H1 (cell line): ENCODE measurements at regions not wholly inside any gene's neighbourhood (a gene's known extent, or its start where the extent isn't known, plus 50 kb on each side); places are given as distances from the start of the nearest gene placed in this dataset.

Source experiments
- CTCF ChIA-PET: fragments of 300-600 bp; sonication (Branson Sonifier 250); formaldehyde crosslinking; loops from one replicate; lab custom pipeline; 2021; ENCODE audit not compliant: partially characterized antibody; lab: Charles Lee
- POLR2A ChIA-PET: fragments of 300-600 bp; sonication (Branson Sonifier 250); formaldehyde crosslinking; loops from one replicate; lab custom pipeline; 2021; ENCODE audit warnings: inconsistent platforms; ENCODE audit not compliant: partially characterized antibody; lab: Charles Lee
- DNase-seq, 2 experiments: peaks; one replicate each; pipeline versions ENCODE4 v3.0.0 to v3.0.0-alpha.2; 2010 to 2022; ENCODE audit warnings: low spot score in 2 of 2, low read depth in 1 of 2, mixed read lengths in 1 of 2
- FAIRE-seq: peaks from 2 replicates; lab custom pipeline; 2011; peaks lifted over from hg19 to GRCh38; lab: Jason Lieb, UNC
- H2AFZ ChIP-seq: 2 replicates; pipeline ENCODE4 v1.8.1; 2012; ENCODE audit warnings: low read length, inconsistent platforms
- H2AK5ac ChIP-seq: 2 replicates; pipeline ENCODE4 v1.6.1; 2013; ENCODE audit warnings: low read depth, low read length
- H2BK120ac ChIP-seq: replicated peaks from 2 replicates; pipeline ENCODE3; 2013; ENCODE audit warnings: low read depth, low read length, inconsistent platforms
- H2BK12ac ChIP-seq: 2 replicates; pipeline ENCODE4 v1.6.1; 2013; ENCODE audit warnings: low read depth, low read length
- H2BK15ac ChIP-seq: 2 replicates; pipeline ENCODE4 v1.6.1; 2013; ENCODE audit warnings: low read length
- H2BK20ac ChIP-seq: 2 replicates; pipeline ENCODE4 v1.6.1; 2013; ENCODE audit warnings: low read length
- H2BK5ac ChIP-seq: 2 replicates; pipeline ENCODE4 v1.6.1; 2013; ENCODE audit warnings: low read depth, low read length
- H3K14ac ChIP-seq: 2 replicates; pipeline ENCODE4 v1.6.1; 2013; ENCODE audit warnings: inconsistent platforms; ENCODE audit not compliant: insufficient read length
- H3K18ac ChIP-seq: 2 replicates; pipeline ENCODE4 v1.6.1; 2013; ENCODE audit warnings: low read length; ENCODE audit errors: extremely low read depth
- H3K23ac ChIP-seq: 2 replicates; pipeline ENCODE4 v1.6.1; 2013; ENCODE audit warnings: inconsistent platforms; ENCODE audit not compliant: insufficient read length
- H3K23me2 ChIP-seq: 2 replicates; pipeline ENCODE4 v1.6.1; 2013; ENCODE audit warnings: low read depth, low read length
- H3K27ac ChIP-seq: 2 replicates; pipeline ENCODE4 v1.6.1; 2011; ENCODE audit warnings: low read depth, low read length, inconsistent platforms
- H3K27me3 ChIP-seq, 4 experiments: replicated peaks in 1 of 4; 1 replicate in 1 of 4; 2 replicates in 3 of 4; pipeline versions ENCODE4 v1.6.1 to v1.8.1; 2011 to 2013; ENCODE audit warnings: low read length in 3 of 4, mild to moderate bottlenecking in 3 of 4, inconsistent platforms in 2 of 4, mixed read lengths in 2 of 4, moderate library complexity in 1 of 4; ENCODE audit not compliant: control insufficient read depth in 3 of 4, insufficient read depth in 3 of 4; ENCODE audit errors: extremely low read depth in 1 of 4
- H3K36me3 ChIP-seq, 4 experiments: 2 replicates each; pipeline versions ENCODE4 v1.6.1 to v1.8.1; 2011 to 2013; ENCODE audit warnings: mild to moderate bottlenecking in 4 of 4, low read length in 3 of 4, moderate library complexity in 2 of 4, control low read depth in 1 of 4, inconsistent platforms in 1 of 4; ENCODE audit not compliant: insufficient read depth in 4 of 4, control insufficient read depth in 2 of 4
- H3K4ac ChIP-seq: replicated peaks from 2 replicates; pipeline ENCODE3; 2013; ENCODE audit warnings: low read length, low read depth, mixed read lengths, inconsistent platforms; ENCODE audit not compliant: insufficient read length
- H3K4me1 ChIP-seq, 4 experiments: replicated peaks in 1 of 4; 1 replicate in 1 of 4; 2 replicates in 3 of 4; pipeline versions ENCODE4 v1.6.1 to v1.8.1; 2011 to 2013; ENCODE audit warnings: low read length in 3 of 4, inconsistent platforms in 2 of 4, mixed read lengths in 1 of 4; ENCODE audit not compliant: insufficient read depth in 4 of 4, control insufficient read depth in 3 of 4
- H3K4me2 ChIP-seq, 2 experiments: 2 replicates each; pipeline versions ENCODE4 v1.6.1 to v1.8.1; 2011 to 2013; ENCODE audit warnings: low read depth in 2 of 2, low read length in 2 of 2, control low read depth in 1 of 2, inconsistent platforms in 1 of 2, mild to moderate bottlenecking in 1 of 2; ENCODE audit not compliant: insufficient read depth in 1 of 2
- H3K4me3 ChIP-seq, 4 experiments: fragments of 200-600, 300-600 bp in 1 of 4; sonication (generic), shearing (Covaris generic), sonication (Bioruptor Twin) in 1 of 4; 2 replicates each; pipeline versions ENCODE4 v1.5.1 to v1.8.1; 2011 to 2016; ENCODE audit warnings: low read length in 4 of 4, low read depth in 3 of 4, control low read depth in 2 of 4, inconsistent platforms in 2 of 4, mild to moderate bottlenecking in 2 of 4, mixed read lengths in 1 of 4, moderate library complexity in 1 of 4; ENCODE audit not compliant: insufficient read depth in 2 of 4; ENCODE audit errors: extremely low read depth in 1 of 4
- H3K56ac ChIP-seq: replicated peaks from 2 replicates; pipeline ENCODE3; 2013; ENCODE audit warnings: low read depth, mild to moderate bottlenecking, mixed read lengths, low read length, inconsistent platforms; ENCODE audit not compliant: insufficient read length
- H3K79me1 ChIP-seq: 2 replicates; pipeline ENCODE4 v1.6.1; 2013; ENCODE audit warnings: low read depth, low read length, control low read depth
- H3K79me2 ChIP-seq, 2 experiments: 2 replicates each; pipeline versions ENCODE4 v1.6.1 to v1.8.1; 2012 to 2013; ENCODE audit warnings: low read length in 2 of 2, mild to moderate bottlenecking in 2 of 2, inconsistent platforms in 1 of 2; ENCODE audit not compliant: insufficient read depth in 2 of 2, control insufficient read depth in 1 of 2
- H3K9ac ChIP-seq, 4 experiments: replicated peaks in 1 of 4; 1 replicate in 1 of 4; 2 replicates in 3 of 4; pipeline versions ENCODE4 v1.6.1 to v1.8.1; 2011 to 2013; ENCODE audit warnings: low read depth in 3 of 4, low read length in 3 of 4, control low read depth in 2 of 4, mild to moderate bottlenecking in 2 of 4, moderate library complexity in 2 of 4, inconsistent platforms in 1 of 4; ENCODE audit errors: extremely low read depth in 1 of 4
- H3K9me3 ChIP-seq, 2 experiments: 2 replicates each; pipeline versions ENCODE4 v1.6.1 to v1.8.1; 2012 to 2013; ENCODE audit warnings: mild to moderate bottlenecking in 2 of 2, moderate library complexity in 2 of 2, control low read depth in 1 of 2, inconsistent platforms in 1 of 2, low read depth in 1 of 2, low read length in 1 of 2, mixed read lengths in 1 of 2; ENCODE audit not compliant: insufficient read depth in 2 of 2
- H4K20me1 ChIP-seq, 2 experiments: replicated peaks in 1 of 2; 2 replicates each; pipeline versions ENCODE3 to v1.8.1; 2011 to 2013; ENCODE audit warnings: inconsistent platforms in 2 of 2, low read length in 2 of 2, mild to moderate bottlenecking in 1 of 2; ENCODE audit not compliant: insufficient read depth in 2 of 2, control insufficient read depth in 1 of 2
- H4K5ac ChIP-seq: 2 replicates; pipeline ENCODE4 v1.6.1; 2013; ENCODE audit warnings: low read length, low read depth, mixed read lengths, inconsistent platforms; ENCODE audit not compliant: insufficient read length
- H4K8ac ChIP-seq: 2 replicates; pipeline ENCODE4 v1.8.0; 2013; ENCODE audit warnings: mild to moderate bottlenecking, moderate library complexity, low read length, inconsistent platforms; ENCODE audit not compliant: insufficient read depth; ENCODE audit errors: extremely low read depth
- H4K91ac ChIP-seq: replicated peaks from 2 replicates; pipeline ENCODE3; 2013; ENCODE audit warnings: low read length, mixed read lengths, inconsistent platforms; ENCODE audit not compliant: insufficient read length
- CHD7 ChIP-seq: fragments of 300-600 bp; sonication (generic); IDR thresholded peaks from 2 replicates; pipeline ENCODE4 v1.7.1; 2012; ENCODE audit warnings: low read length, moderate library complexity, mild to moderate bottlenecking, inconsistent platforms; ENCODE audit not compliant: insufficient replicate concordance
- WGBS, 2 experiments: shearing (Covaris generic) in 1 of 2; methylation state at CpG; one replicate each; pipeline versions ENCODE4 v1.1.6 to v1.1.7; 2013 to 2015; ENCODE audit warnings: low lambda C conversion rate in 2 of 2, mixed read lengths in 2 of 2, inconsistent platforms in 1 of 2, low coverage in 1 of 2, missing lambda C conversion rate in 1 of 2; ENCODE audit not compliant: insufficient replicate concordance in 2 of 2, insufficient coverage in 1 of 2, insufficient read length in 1 of 2; ENCODE audit errors: extremely low coverage in 1 of 2, missing lambda C conversion rate in 1 of 2; 5-methylcytosine and 5-hydroxymethylcytosine counted together

- POLR2A ChIA-PET, result no interaction called here
- Histone ChIP-seq H2BK120ac (no peak overlapping the region), H3K4ac (no peak overlapping the region), H3K23me2 (no peaks in the 10 kb centered on the region), H3K9ac (no peak overlapping the region), H4K5ac (no peak overlapping the region), H3K9me3 (no peaks in the 10 kb centered on the region), H3K14ac (no peak overlapping the region), H2BK12ac (no peak overlapping the region), H3K18ac (no peak overlapping the region), H3K56ac (no peak overlapping the region), H2AFZ (no peak overlapping the region), H3K36me3 (no peaks in the 10 kb centered on the region), H3K4me1 (no peaks in the 10 kb centered on the region), H3K27ac (no peak overlapping the region), H3K4me2 (no peak overlapping the region), H2BK20ac (no peak overlapping the region), H4K20me1 (no peaks in the 10 kb centered on the region), H3K79me2 (no peaks in the 10 kb centered on the region), H2BK5ac (no peak overlapping the region), H3K4me3 (no peak overlapping the region), H4K8ac (no peak overlapping the region), H2AK5ac (no peak overlapping the region), H2BK15ac (no peak overlapping the region), H3K27me3 (no peaks in the 10 kb centered on the region), H4K91ac (no peak overlapping the region), H3K79me1 (no peaks in the 10 kb centered on the region), H3K23ac (no peak overlapping the region)
- no peak for FAIRE-seq
- 100% methylated on average over 1 of the region's 1 CpG; no CpG with 5 or more reads in 1 of the 2 experiments for WGBS, 2 experiments
- CTCF ChIA-PET, result interaction anchor here (1.3 kb wide), 1 partner anchor 10 kb away, joined by 3 read pairs; no protein-coding TSS in a partner anchor
- DNase-seq, result no peak
- no peak for TF ChIP-seq CHD7
Observed at GRCh38 chr2:186342029-186342428, 144.0 kb upstream of the ZC3H15 start.
